CD14-positive monocyte (primary cell): ENCODE measurements at regions not wholly inside any gene's neighbourhood (a gene's known extent, or its start where the extent isn't known, plus 50 kb on each side); places are given as distances from the start of the nearest gene placed in this dataset.

Source experiments
- DNase-seq, 3 donors: peaks; one replicate each; pipeline ENCODE4 v3.0.0-alpha.2; 2011 to 2022
- H2AFZ ChIP-seq: 2 replicates; pipeline ENCODE4 v1.6.0; 2012; ENCODE audit warnings: mild to moderate bottlenecking, low read depth, low read length, inconsistent platforms; ENCODE audit not compliant: insufficient read depth, poor library complexity, severe bottlenecking
- H3K27ac ChIP-seq, 2 donors: 1 replicate in 1 of 2; 2 replicates in 1 of 2; pipeline ENCODE4 v1.5.1; 2012 to 2013; ENCODE audit warnings: low read length in 2 of 2, control low read depth in 1 of 2, inconsistent platforms in 1 of 2, low read depth in 1 of 2, mild to moderate bottlenecking in 1 of 2
- H3K27me3 ChIP-seq, 2 donors: one replicate each; pipeline versions ENCODE4 v1.6.0 to v1.6.1; 2011 to 2013; ENCODE audit warnings: low read length in 2 of 2; ENCODE audit not compliant: control insufficient read depth in 2 of 2, insufficient read depth in 2 of 2
- H3K36me3 ChIP-seq, 2 donors: replicated peaks in 1 of 2; 1 replicate in 1 of 2; 2 replicates in 1 of 2; pipeline versions ENCODE4 v1.5.1 to v1.6.1; 2012 to 2013; ENCODE audit warnings: low read length in 2 of 2, control low read depth in 1 of 2, inconsistent platforms in 1 of 2, mild to moderate bottlenecking in 1 of 2; ENCODE audit not compliant: insufficient read depth in 2 of 2, control insufficient read depth in 1 of 2
- H3K4me1 ChIP-seq, 2 donors: 1 replicate in 1 of 2; 2 replicates in 1 of 2; pipeline versions ENCODE4 v1.5.1 to v1.6.1; 2012 to 2013; ENCODE audit warnings: low read length in 2 of 2, control low read depth in 1 of 2, inconsistent platforms in 1 of 2, mild to moderate bottlenecking in 1 of 2, moderate library complexity in 1 of 2; ENCODE audit not compliant: insufficient read depth in 2 of 2, control insufficient read depth in 1 of 2
- H3K4me2 ChIP-seq: replicated peaks from 2 replicates; pipeline ENCODE3; 2012; ENCODE audit warnings: low read length, moderate library complexity, mild to moderate bottlenecking; ENCODE audit not compliant: poor library complexity, severe bottlenecking; ENCODE audit errors: extremely low read depth
- H3K4me3 ChIP-seq, 3 experiments: fragments of 200-600 bp in 1 of 3; sonication (generic) in 1 of 3; replicated peaks in 1 of 3; 1 replicate in 2 of 3; 2 replicates in 1 of 3; pipeline ENCODE4 v1.5.1; 2011 to 2013; ENCODE audit warnings: low read length in 3 of 3, mild to moderate bottlenecking in 3 of 3, control low read depth in 2 of 3, low read depth in 2 of 3, inconsistent platforms in 1 of 3, moderate library complexity in 1 of 3
- H3K79me2 ChIP-seq: 2 replicates; pipeline ENCODE4 v1.6.0; 2012; ENCODE audit warnings: mild to moderate bottlenecking, control low read depth, inconsistent platforms, low read length, moderate library complexity; ENCODE audit not compliant: insufficient read depth
- H3K9ac ChIP-seq: 2 replicates; pipeline ENCODE4 v1.6.0; 2017; ENCODE audit warnings: low read length, mild to moderate bottlenecking; ENCODE audit not compliant: insufficient read depth, poor library complexity, severe bottlenecking
- H3K9me3 ChIP-seq, 2 donors: replicated peaks in 1 of 2; 1 replicate in 1 of 2; 2 replicates in 1 of 2; pipeline versions ENCODE4 v1.5.1 to v1.6.1; 2012 to 2013; ENCODE audit warnings: low read length in 2 of 2, control low read depth in 1 of 2; ENCODE audit not compliant: control insufficient read depth in 1 of 2, insufficient read depth in 1 of 2
- H4K20me1 ChIP-seq: 2 replicates; pipeline ENCODE4 v1.6.0; 2012; ENCODE audit warnings: mild to moderate bottlenecking, low read length, control low read depth, moderate library complexity; ENCODE audit not compliant: insufficient read depth
- H3K27ac Mint-ChIP-seq, 7 donors: one replicate each; pipeline ENCODE4 v1.8.0; 2020; ENCODE audit warnings: mild to moderate bottlenecking in 7 of 7, mixed read lengths in 7 of 7, moderate library complexity in 6 of 7, inconsistent platforms in 2 of 7
- H3K27me3 Mint-ChIP-seq, 3 donors: one replicate each; pipeline ENCODE4 v1.8.0; 2021 to 2022; ENCODE audit warnings: low read depth in 3 of 3, mild to moderate bottlenecking in 3 of 3, mixed read lengths in 3 of 3, moderate library complexity in 3 of 3, inconsistent platforms in 1 of 3
- H3K36me3 Mint-ChIP-seq, 2 donors: one replicate each; pipeline ENCODE4 v1.8.0; 2020; ENCODE audit warnings: mixed read lengths in 2 of 2, inconsistent platforms in 1 of 2, mild to moderate bottlenecking in 1 of 2
- H3K4me1 Mint-ChIP-seq: one replicate; pipeline ENCODE4 v1.8.0; 2020; ENCODE audit warnings: mild to moderate bottlenecking, mixed read lengths
- H3K4me3 Mint-ChIP-seq, 2 donors: one replicate each; pipeline ENCODE4 v1.8.0; 2020; ENCODE audit warnings: mild to moderate bottlenecking in 2 of 2, mixed read lengths in 2 of 2, moderate library complexity in 1 of 2
- H3K9me3 Mint-ChIP-seq, 7 donors: one replicate each; pipeline ENCODE4 v1.8.0; 2020 to 2022; ENCODE audit warnings: mixed read lengths in 7 of 7, mild to moderate bottlenecking in 6 of 7, moderate library complexity in 6 of 7, inconsistent platforms in 2 of 7
- WGBS: methylation state at CpG from one replicate; pipeline ENCODE4 v1.1.5; 2013; ENCODE audit warnings: missing lambda C conversion rate; ENCODE audit not compliant: insufficient coverage; 5-methylcytosine and 5-hydroxymethylcytosine counted together
- intact Hi-C, 2 donors: fragments of 100-400 bp; cut with micrococcal nuclease; formaldehyde crosslinking; loops; one replicate each; pipeline versions ENCODE4 v1.15.0 to v1.15.1; 2023
- TF ChIP-seq, protein P1 (sequence below): fragments of 200-600 bp; IDR thresholded peaks from one replicate; pipeline ENCODE4 v1.8.0; 2022; ENCODE audit warnings: antibody characterized with exemption, mild to moderate bottlenecking

DNA sequence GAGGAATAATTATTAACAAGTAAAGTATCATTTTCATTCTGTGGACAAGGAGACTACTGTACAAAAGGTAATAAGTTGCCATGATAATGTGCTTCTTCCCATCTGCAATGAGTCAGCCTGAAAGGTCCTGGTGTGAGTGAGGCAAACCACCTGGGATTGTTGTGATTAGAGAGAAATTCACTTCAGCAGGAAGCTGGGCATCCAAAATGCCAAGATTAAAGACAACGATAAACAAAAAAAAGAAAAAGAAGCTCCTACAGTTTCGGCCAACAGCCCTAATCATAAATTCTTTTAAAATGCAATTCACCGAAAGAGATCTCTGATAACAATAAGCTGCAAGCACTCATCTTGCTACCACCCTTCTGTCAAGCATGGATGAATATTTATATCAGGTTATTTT, 507.8 kb downstream of the TUSC7 start:
- Mint-ChIP-seq H3K4me1 (no peaks in the 10 kb centered on the region), H3K4me3 (no peak overlapping the region), H3K27me3 (peaks cover 0 to 4% (median 3%) of the 10 kb centered on the region in 3 donors), H3K36me3 (no peaks in the 10 kb centered on the region), H3K27ac (no peak overlapping the region), H3K9me3 (peaks cover 0 to 2% (median 0%) of the 10 kb centered on the region in 7 donors)
- H3K27ac ChIP-seq, result no peak overlapping the region
- no peaks in the 10 kb centered on the region for H3K4me1 ChIP-seq
- no peaks in the 10 kb centered on the region for H3K79me2 ChIP-seq
- H3K27me3 ChIP-seq, result no peaks in the 10 kb centered on the region
- DNase-seq, result no peak
- H2AFZ ChIP-seq, result no peak overlapping the region
- no peak overlapping the region for H3K4me3 ChIP-seq
- H3K4me2 ChIP-seq, result no peak overlapping the region
- WGBS, result no CpG with 5 or more reads among the region's 3 CpGs
- no peaks in the 10 kb centered on the region for H3K9me3 ChIP-seq
- H3K36me3 ChIP-seq, result no peaks in the 10 kb centered on the region
- intact Hi-C loops, result no loop called here
- no peaks in the 10 kb centered on the region for H4K20me1 ChIP-seq
- TF ChIP-seq, protein P1, sequence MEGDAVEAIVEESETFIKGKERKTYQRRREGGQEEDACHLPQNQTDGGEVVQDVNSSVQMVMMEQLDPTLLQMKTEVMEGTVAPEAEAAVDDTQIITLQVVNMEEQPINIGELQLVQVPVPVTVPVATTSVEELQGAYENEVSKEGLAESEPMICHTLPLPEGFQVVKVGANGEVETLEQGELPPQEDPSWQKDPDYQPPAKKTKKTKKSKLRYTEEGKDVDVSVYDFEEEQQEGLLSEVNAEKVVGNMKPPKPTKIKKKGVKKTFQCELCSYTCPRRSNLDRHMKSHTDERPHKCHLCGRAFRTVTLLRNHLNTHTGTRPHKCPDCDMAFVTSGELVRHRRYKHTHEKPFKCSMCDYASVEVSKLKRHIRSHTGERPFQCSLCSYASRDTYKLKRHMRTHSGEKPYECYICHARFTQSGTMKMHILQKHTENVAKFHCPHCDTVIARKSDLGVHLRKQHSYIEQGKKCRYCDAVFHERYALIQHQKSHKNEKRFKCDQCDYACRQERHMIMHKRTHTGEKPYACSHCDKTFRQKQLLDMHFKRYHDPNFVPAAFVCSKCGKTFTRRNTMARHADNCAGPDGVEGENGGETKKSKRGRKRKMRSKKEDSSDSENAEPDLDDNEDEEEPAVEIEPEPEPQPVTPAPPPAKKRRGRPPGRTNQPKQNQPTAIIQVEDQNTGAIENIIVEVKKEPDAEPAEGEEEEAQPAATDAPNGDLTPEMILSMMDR, result no peak
- no peak overlapping the region for H3K9ac ChIP-seq

DNA sequence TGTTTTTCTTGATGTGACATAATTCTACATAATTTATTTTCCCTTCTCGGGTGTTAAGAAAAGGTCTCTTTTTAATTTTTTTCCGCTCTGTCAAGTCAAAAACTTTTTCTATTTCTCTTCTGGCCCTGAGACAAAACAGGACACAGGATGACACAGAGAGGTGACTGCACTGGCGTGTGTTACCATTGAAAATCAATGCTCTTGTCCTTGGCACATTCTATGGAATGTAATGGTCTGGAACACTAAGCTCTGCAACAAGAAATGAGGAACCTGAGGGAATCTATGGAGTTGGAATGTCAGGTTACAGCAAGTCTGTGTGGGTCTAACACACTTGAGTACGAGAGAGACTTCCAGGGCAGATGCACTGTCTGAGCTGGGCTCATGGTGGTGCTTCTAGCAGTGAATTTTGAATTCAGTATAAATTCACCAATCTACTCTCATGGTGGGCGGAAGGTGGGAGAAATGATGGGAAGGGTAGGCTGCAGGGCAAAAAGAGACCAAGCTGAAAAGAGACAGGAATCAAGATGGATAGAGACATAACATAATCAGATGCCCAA, 508.3 kb downstream of the TUSC7 start:
- H3K36me3 Mint-ChIP-seq, result no peaks in the 10 kb centered on the region

More for the DNA sequence above, 508.3 kb downstream of the TUSC7 start:
- Histone ChIP-seq H3K9me3 (no peaks in the 10 kb centered on the region), H2AFZ (no peak overlapping the region), H3K9ac (no peak overlapping the region), H4K20me1 (no peaks in the 10 kb centered on the region), H3K27ac (no peak overlapping the region), H3K4me1 (no peaks in the 10 kb centered on the region), H3K79me2 (no peaks in the 10 kb centered on the region), H3K4me2 (no peak overlapping the region), H3K36me3 (no peaks in the 10 kb centered on the region), H3K4me3 (no peak overlapping the region), H3K27me3 (no peaks in the 10 kb centered on the region)
- no peaks in the 10 kb centered on the region for H3K9me3 Mint-ChIP-seq
- intact Hi-C loops, result no loop called here
- WGBS, result 79% methylated on average over 3 of the region's 5 CpGs
- no peak for DNase-seq
- no peak overlapping the region for H3K27ac Mint-ChIP-seq
- H3K4me3 Mint-ChIP-seq, result no peak overlapping the region
- TF ChIP-seq, protein P1, result no peak
- peaks cover 0 to 4% (median 3%) of the 10 kb centered on the region in 3 donors for H3K27me3 Mint-ChIP-seq
- no peaks in the 10 kb centered on the region for H3K4me1 Mint-ChIP-seq
